ENCODE measurements at regions not wholly inside any gene's neighbourhood (a gene's known extent, or its start where the extent isn't known, plus 50 kb on each side); places are given as distances from the start of the nearest gene placed in this dataset.

DNA sequence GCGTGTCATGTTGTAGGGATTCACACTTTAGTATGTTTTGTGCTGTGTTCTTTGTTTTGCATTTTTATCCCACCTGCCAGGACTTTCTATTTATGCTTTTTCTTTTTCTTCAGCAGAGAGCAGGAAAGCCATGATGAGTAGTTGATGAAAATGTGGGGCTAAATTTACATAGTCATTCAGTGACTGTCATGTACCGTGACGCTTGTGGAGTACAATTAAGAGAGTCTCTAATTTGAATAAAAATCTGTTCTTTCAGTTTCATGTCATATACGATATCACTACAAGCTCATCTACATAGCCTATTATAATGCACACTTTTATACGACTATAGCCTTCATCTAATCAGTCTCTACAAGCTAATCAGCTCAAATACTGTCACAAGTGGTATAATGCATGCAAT lies 112.7 kb upstream of the SPATS2L start:
- TF ChIP-seq, protein P1, sequence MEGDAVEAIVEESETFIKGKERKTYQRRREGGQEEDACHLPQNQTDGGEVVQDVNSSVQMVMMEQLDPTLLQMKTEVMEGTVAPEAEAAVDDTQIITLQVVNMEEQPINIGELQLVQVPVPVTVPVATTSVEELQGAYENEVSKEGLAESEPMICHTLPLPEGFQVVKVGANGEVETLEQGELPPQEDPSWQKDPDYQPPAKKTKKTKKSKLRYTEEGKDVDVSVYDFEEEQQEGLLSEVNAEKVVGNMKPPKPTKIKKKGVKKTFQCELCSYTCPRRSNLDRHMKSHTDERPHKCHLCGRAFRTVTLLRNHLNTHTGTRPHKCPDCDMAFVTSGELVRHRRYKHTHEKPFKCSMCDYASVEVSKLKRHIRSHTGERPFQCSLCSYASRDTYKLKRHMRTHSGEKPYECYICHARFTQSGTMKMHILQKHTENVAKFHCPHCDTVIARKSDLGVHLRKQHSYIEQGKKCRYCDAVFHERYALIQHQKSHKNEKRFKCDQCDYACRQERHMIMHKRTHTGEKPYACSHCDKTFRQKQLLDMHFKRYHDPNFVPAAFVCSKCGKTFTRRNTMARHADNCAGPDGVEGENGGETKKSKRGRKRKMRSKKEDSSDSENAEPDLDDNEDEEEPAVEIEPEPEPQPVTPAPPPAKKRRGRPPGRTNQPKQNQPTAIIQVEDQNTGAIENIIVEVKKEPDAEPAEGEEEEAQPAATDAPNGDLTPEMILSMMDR (conservative IDR thresholded peaks at IDR 0.05; ENCODE audit: low read depth in 2 of 2) = no peak
- TF ChIP-seq EZH2 (IDR thresholded peaks at IDR 0.05; ENCODE audit: low read depth, unreplicated experiment) = no peak
- TF ChIP-seq POLR2AphosphoS5 (IDR thresholded peaks at IDR 0.05; ENCODE audit: low read depth) = no peak
- no peak for TF ChIP-seq ZNF331 (CRISPR knock-in tag; IDR thresholded peaks at IDR 0.05; ENCODE audit: low read depth)
- no peak for TF ChIP-seq REST (IDR thresholded peaks at IDR 0.05; ENCODE audit: unreplicated experiment)
- no peak for TF ChIP-seq JUNB (IDR thresholded peaks at IDR 0.05; ENCODE audit: unreplicated experiment)
- no peak for TF ChIP-seq STAT1 (IDR thresholded peaks at IDR 0.05; ENCODE audit: unreplicated experiment)
- TF ChIP-seq EZH2phosphoT487 (IDR thresholded peaks at IDR 0.05; ENCODE audit: unreplicated experiment) = no peak
- no peak for TF ChIP-seq CREB1 (CRISPR knock-in tag; IDR thresholded peaks at IDR 0.05; ENCODE audit: low read depth)
- TF ChIP-seq ETS1 (IDR thresholded peaks at IDR 0.05) = no peak
- no peak for TF ChIP-seq NANOG (IDR thresholded peaks at IDR 0.05; ENCODE audit: borderline replicate concordance)
- TF ChIP-seq ZNF114 (CRISPR knock-in tag; IDR thresholded peaks at IDR 0.05) = no peak

All from GM23338 (cell line).